ENCODE measurements at regions not wholly inside any gene's neighbourhood (a gene's known extent, or its start where the extent isn't known, plus 50 kb on each side); places are given as distances from the start of the nearest gene placed in this dataset.

- TF ChIP-seq CTCF (IDR thresholded peaks at IDR 0.05): no peak
- no peak for TF ChIP-seq POLR2AphosphoS5 (IDR thresholded peaks at IDR 0.05)
- no peak for TF ChIP-seq POLR2A (IDR thresholded peaks at IDR 0.05)
Observed at GRCh38 chr13:103190841-103191240, 124.6 kb upstream of the SLC10A2 start.

Measured in breast epithelium (tissue), 3 donors.